GM06990 (cell line): ENCODE measurements at regions not wholly inside any gene's neighbourhood (a gene's known extent, or its start where the extent isn't known, plus 50 kb on each side); places are given as distances from the start of the nearest gene placed in this dataset.

Experiments
- DNase-seq: peaks from one replicate; pipeline ENCODE4 v3.0.0-alpha.2; 2011; ENCODE audit not compliant: insufficient read length; ENCODE audit errors: extremely low read depth
- H3K27me3 ChIP-seq: replicated peaks from 2 replicates; pipeline ENCODE4 v1.6.0; 2011; ENCODE audit warnings: low read length; ENCODE audit not compliant: control insufficient read depth, insufficient read depth
- H3K36me3 ChIP-seq: 2 replicates; pipeline ENCODE4 v1.5.1; 2011; ENCODE audit warnings: low read length; ENCODE audit not compliant: control insufficient read depth, insufficient read depth
- H3K4me3 ChIP-seq: replicated peaks from 2 replicates; pipeline ENCODE4 v1.5.1; 2011; ENCODE audit warnings: low read depth, mild to moderate bottlenecking, control low read depth, low read length
- CTCF ChIP-seq: IDR thresholded peaks from 2 replicates; pipeline ENCODE4 v1.5.1; 2011; ENCODE audit warnings: low read length, control low read depth, mild to moderate bottlenecking, inconsistent platforms; ENCODE audit not compliant: insufficient read depth, poor library complexity, severe bottlenecking

- no peaks in the 10 kb centered on the region; the same call in 1 of the 2 replicates for H3K27me3 ChIP-seq
- H3K36me3 ChIP-seq = no peaks in the 10 kb centered on the region
- H3K4me3 ChIP-seq = no peak overlapping the region
- no peak for TF ChIP-seq CTCF
- no peak for DNase-seq
Measured at GRCh38 chr15:70451821-70452653, 311.3 kb downstream of the UACA start.

DNA sequence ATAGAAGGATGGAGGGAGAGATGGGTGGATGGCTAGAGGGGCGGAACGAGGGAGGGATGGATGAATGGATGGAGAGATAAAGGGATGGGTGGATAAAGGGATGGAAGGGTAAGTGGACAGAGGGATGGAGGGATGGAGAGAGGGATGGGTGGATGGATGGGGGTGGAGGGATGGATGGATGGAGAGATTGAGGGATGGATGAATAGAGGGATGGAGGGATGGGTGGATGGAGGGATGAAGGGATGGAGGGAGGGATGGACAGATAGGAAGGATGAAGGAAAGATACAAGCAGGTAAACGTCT lies 313.3 kb downstream of the UACA start:
- DNase-seq = no peak
- TF ChIP-seq CTCF = no peak

DNA sequence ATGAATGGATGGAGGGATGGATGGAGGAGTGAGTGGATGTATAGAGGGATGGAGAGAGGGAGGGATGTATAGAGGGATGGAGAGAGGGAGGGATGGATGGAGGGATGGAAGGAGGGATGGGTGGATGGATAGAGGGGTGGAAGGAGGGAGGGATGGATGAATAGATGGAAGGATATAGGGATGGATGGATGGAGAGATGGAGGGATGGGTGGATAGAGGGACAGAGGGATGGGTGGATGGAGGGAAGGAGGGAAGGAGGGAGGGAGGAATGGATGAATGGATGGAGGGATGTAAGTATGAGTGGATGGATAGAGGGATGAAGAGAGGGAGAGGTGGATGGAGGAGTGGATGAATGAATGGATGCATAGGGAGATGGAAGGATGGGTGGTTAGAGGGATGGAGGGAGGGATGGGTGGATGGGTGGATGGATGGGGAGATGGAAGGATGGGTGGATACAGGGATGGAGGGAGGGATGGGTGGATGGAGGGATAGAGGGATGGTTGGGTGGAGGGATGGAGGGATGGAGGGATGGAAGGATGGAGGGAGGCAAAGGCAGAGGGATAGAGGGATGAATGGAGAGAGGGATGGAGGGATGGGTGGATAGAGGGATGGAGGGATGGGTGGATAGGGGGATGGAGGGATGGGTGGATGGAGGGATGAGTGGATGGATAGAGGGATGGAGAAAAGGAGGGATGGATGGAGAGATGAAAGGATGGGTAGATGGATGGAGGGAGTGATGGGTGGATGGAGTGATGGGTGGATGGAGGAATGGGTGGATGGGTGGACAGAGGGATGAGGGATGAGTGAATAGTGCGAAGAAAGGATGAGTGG lies 313.8 kb downstream of the UACA start:
- DNase-seq = no peak
- Histone ChIP-seq H3K27me3 (no peaks in the 10 kb centered on the region; the same call in 1 of the 2 replicates), H3K36me3 (no peaks in the 10 kb centered on the region), H3K4me3 (no peak overlapping the region)
- TF ChIP-seq CTCF = no peak

More for the DNA sequence above, 313.3 kb downstream of the UACA start:
- H3K36me3 ChIP-seq = no peaks in the 10 kb centered on the region
- H3K27me3 ChIP-seq = no peaks in the 10 kb centered on the region; the same call in 1 of the 2 replicates
- no peak overlapping the region for H3K4me3 ChIP-seq

DNA sequence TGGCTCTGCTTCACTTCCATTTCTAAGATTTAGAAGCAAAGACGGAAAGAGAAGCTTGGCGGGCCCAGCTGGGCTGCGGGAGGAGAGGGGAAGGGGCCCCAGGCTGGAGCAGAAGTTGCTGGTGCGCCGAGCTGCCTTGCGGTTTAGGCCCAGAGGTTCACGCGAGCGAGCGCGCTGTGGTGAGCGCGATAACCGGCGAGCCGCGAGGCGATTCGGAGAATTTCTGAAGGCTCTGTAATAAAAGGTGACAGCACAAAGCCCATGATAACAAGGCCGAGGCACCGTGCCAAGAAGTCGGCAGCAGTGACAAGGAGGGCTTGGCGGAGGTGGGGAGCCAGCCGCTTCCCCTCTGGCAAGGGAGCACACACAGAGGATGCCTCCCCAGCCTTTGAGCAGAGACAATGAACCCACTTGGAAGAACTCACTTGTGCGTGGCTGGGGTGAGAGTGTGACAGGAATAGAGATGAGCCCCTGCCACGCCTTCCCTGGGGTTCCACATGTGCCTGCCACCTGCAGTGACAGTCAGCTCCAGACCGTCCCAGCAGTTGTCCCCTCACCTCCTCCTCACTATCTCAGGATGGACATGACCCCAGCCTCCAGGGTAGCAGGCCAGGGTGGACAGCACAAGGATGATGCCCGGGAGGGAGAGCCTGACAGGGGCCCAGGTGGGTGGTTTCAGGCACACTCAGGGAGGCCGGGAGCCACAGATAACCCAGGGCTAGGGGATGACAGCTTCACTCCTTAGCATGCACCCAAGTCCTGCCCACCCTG lies 315.2 kb downstream of the UACA start:
- Histone ChIP-seq H3K27me3 (no peaks in the 10 kb centered on the region; the same call in 1 of the 2 replicates), H3K36me3 (no peaks in the 10 kb centered on the region), H3K4me3 (no peak overlapping the region)
- TF ChIP-seq CTCF = no peak
- DNase-seq = peak; percentile 34

- H3K36me3 ChIP-seq = no peaks in the 10 kb centered on the region
- H3K4me3 ChIP-seq = no peak overlapping the region
- DNase-seq = no peak
- TF ChIP-seq CTCF = no peak
- no peaks in the 10 kb centered on the region; the same call in 1 of the 2 replicates for H3K27me3 ChIP-seq
Measured at GRCh38 chr15:70447521-70447920, 315.8 kb downstream of the UACA start.
